ENCODE measurements at regions not wholly inside any gene's neighbourhood (a gene's known extent, or its start where the extent isn't known, plus 50 kb on each side); places are given as distances from the start of the nearest gene placed in this dataset.

- Histone ChIP-seq H2AK5ac (ENCODE audit: insufficient read length, low read length) (no peak overlapping the region), H2BK120ac (ENCODE audit: low read depth, low read length, poor library complexity, severe bottlenecking) (no peak overlapping the region), H3K23ac (ENCODE audit: insufficient read length, low read depth, low read length) (no peak overlapping the region), H3K56ac (ENCODE audit: insufficient read length, low read depth, low read length) (no peak overlapping the region), H3K27ac (ENCODE audit: insufficient read length, low read depth, low read length) (no peak overlapping the region), H3T11ph (ENCODE audit: low read length) (no peak overlapping the region), H3K9ac (ENCODE audit: extremely low read depth, insufficient read length, low read length) (no peak overlapping the region), H2AFZ (ENCODE audit: low read length) (no peak overlapping the region), H3K27me3 (ENCODE audit: insufficient read depth, low read length) (no peaks in the 10 kb centered on the region), H3K4ac (ENCODE audit: low read depth, low read length) (no peak overlapping the region), H2BK12ac (ENCODE audit: insufficient read length, low read depth, low read length) (no peak overlapping the region), H3K18ac (ENCODE audit: insufficient read length, low read depth, low read length) (no peak overlapping the region), H2BK5ac (ENCODE audit: insufficient read length, low read length) (no peak overlapping the region), H3K79me1 (ENCODE audit: insufficient read depth, low read depth, low read length, poor library complexity, severe bottlenecking) (no peaks in the 10 kb centered on the region), H4K8ac (replicated peaks; ENCODE audit: insufficient read length, low read depth, low read length) (no peak overlapping the region), H3K79me2 (ENCODE audit: insufficient read depth, low read length) (no peaks in the 10 kb centered on the region), H3K14ac (ENCODE audit: insufficient read depth, low read length) (no peak overlapping the region), H3K9me3 (ENCODE audit: control insufficient read depth, low read depth, low read length) (no peaks in the 10 kb centered on the region), H2BK15ac (ENCODE audit: low read depth, low read length) (no peak overlapping the region), H3K4me2 (ENCODE audit: insufficient read depth, insufficient read length, low read length) (no peak overlapping the region), H3K23me2 (ENCODE audit: insufficient read length, low read depth, low read length, poor library complexity, severe bottlenecking) (no peaks in the 10 kb centered on the region), H4K91ac (ENCODE audit: insufficient read length, low read depth, low read length) (no peak overlapping the region), H4K20me1 (ENCODE audit: control insufficient read depth, insufficient read depth, insufficient read length) (no peaks in the 10 kb centered on the region), H2BK20ac (ENCODE audit: low read depth, low read length, poor library complexity, severe bottlenecking) (no peak overlapping the region), H3K4me1 (ENCODE audit: insufficient read depth, low read length) (no peaks in the 10 kb centered on the region), H4K5ac (ENCODE audit: insufficient read length, low read depth, low read length) (no peak overlapping the region)
- no peak overlapping the region for H3K4me3 Mint-ChIP-seq
- TF ChIP-seq CTCF (conservative IDR thresholded peaks at IDR 0.05) = no peak
- no peaks in the 10 kb centered on the region for H3K27me3 Mint-ChIP-seq (ENCODE audit: low read depth)
- H3K36me3 Mint-ChIP-seq (ENCODE audit: insufficient read depth in 1 of 3, low read depth in 3 of 3) = no peaks in the 10 kb centered on the region
- H3K9me3 Mint-ChIP-seq = no peaks in the 10 kb centered on the region
- WGBS (ENCODE audit: extremely low coverage, insufficient read length, low lambda C conversion rate) = no CpG with 5 or more reads among the region's 3 CpGs
- 0 out of 4 replicates have a peak, but pooled peaks cover 0 to 3% of the 10 kb centered on the region in 2 experiments for H3K4me1 Mint-ChIP-seq
- DNase-seq = no peak
- H3K27ac Mint-ChIP-seq = no peak overlapping the region
These were observed 69.5 kb upstream of the LMO3 start for GRCh38 chr12:16675438-16675837.
